H9 (cell line): ENCODE measurements at regions not wholly inside any gene's neighbourhood (a gene's known extent, or its start where the extent isn't known, plus 50 kb on each side); places are given as distances from the start of the nearest gene placed in this dataset.

Source experiments
- DNase-seq: peaks from one replicate; pipeline ENCODE4 v3.0.0-alpha.2; 2017
- H2AFZ ChIP-seq: one replicate; pipeline ENCODE4 v1.6.1; 2013; ENCODE audit warnings: mild to moderate bottlenecking, low read length, control low read depth, moderate library complexity
- H2AK5ac ChIP-seq: 2 replicates; pipeline ENCODE4 v1.6.1; 2013; ENCODE audit warnings: low read length, control low read depth, mixed read lengths; ENCODE audit not compliant: insufficient read length
- H2BK120ac ChIP-seq: one replicate; pipeline ENCODE4 v1.6.1; 2013; ENCODE audit warnings: low read depth, mild to moderate bottlenecking, low read length, control low read depth, inconsistent platforms; ENCODE audit not compliant: poor library complexity, severe bottlenecking
- H2BK12ac ChIP-seq: 2 replicates; pipeline ENCODE4 v1.6.1; 2013; ENCODE audit warnings: low read length, control low read depth, mixed read lengths, low read depth; ENCODE audit not compliant: insufficient read length
- H2BK15ac ChIP-seq: 2 replicates; pipeline ENCODE4 v1.6.1; 2013; ENCODE audit warnings: low read depth, low read length, control low read depth
- H2BK20ac ChIP-seq: one replicate; pipeline ENCODE4 v1.6.1; 2013; ENCODE audit warnings: low read depth, mild to moderate bottlenecking, low read length, control low read depth, inconsistent platforms; ENCODE audit not compliant: poor library complexity, severe bottlenecking
- H2BK5ac ChIP-seq: 2 replicates; pipeline ENCODE4 v1.6.1; 2013; ENCODE audit warnings: low read length, control low read depth, mixed read lengths; ENCODE audit not compliant: insufficient read length
- H3K14ac ChIP-seq: 2 replicates; pipeline ENCODE4 v1.6.1; 2013; ENCODE audit warnings: low read length, control low read depth; ENCODE audit not compliant: insufficient read depth
- H3K18ac ChIP-seq: 2 replicates; pipeline ENCODE4 v1.6.1; 2013; ENCODE audit warnings: low read depth, mild to moderate bottlenecking, mixed read lengths, low read length, control low read depth; ENCODE audit not compliant: insufficient read length
- H3K23ac ChIP-seq: 2 replicates; pipeline ENCODE4 v1.6.1; 2013; ENCODE audit warnings: low read length, control low read depth, mixed read lengths, low read depth; ENCODE audit not compliant: insufficient read length
- H3K23me2 ChIP-seq: 2 replicates; pipeline ENCODE4 v1.6.1; 2013; ENCODE audit warnings: low read depth, mild to moderate bottlenecking, mixed read lengths, low read length, control low read depth; ENCODE audit not compliant: insufficient read length, poor library complexity, severe bottlenecking
- H3K27ac ChIP-seq: 2 replicates; pipeline ENCODE4 v1.5.1; 2013; ENCODE audit warnings: low read length, control low read depth, mixed read lengths, low read depth; ENCODE audit not compliant: insufficient read length
- H3K27me3 ChIP-seq: 2 replicates; pipeline ENCODE4 v1.6.1; 2013; ENCODE audit warnings: low read length, control low read depth, inconsistent platforms; ENCODE audit not compliant: insufficient read depth
- H3K4ac ChIP-seq: 2 replicates; pipeline ENCODE4 v1.6.1; 2013; ENCODE audit warnings: low read depth, mild to moderate bottlenecking, control low read depth, inconsistent platforms, low read length, moderate library complexity
- H3K4me1 ChIP-seq: 2 replicates; pipeline ENCODE4 v1.6.1; 2013; ENCODE audit warnings: low read length, control low read depth, inconsistent platforms; ENCODE audit not compliant: insufficient read depth
- H3K4me2 ChIP-seq: 2 replicates; pipeline ENCODE4 v1.6.1; 2013; ENCODE audit warnings: low read length, control low read depth, mixed read lengths; ENCODE audit not compliant: insufficient read length, insufficient read depth
- H3K56ac ChIP-seq: 2 replicates; pipeline ENCODE4 v1.6.1; 2013; ENCODE audit warnings: low read depth, mild to moderate bottlenecking, mixed read lengths, low read length, control low read depth; ENCODE audit not compliant: insufficient read length
- H3K79me1 ChIP-seq: 2 replicates; pipeline ENCODE4 v1.6.1; 2013; ENCODE audit warnings: low read depth, mild to moderate bottlenecking, moderate library complexity, low read length, control low read depth, inconsistent platforms; ENCODE audit not compliant: insufficient read depth, poor library complexity, severe bottlenecking
- H3K79me2 ChIP-seq: 2 replicates; pipeline ENCODE4 v1.6.1; 2013; ENCODE audit warnings: low read length, control low read depth, inconsistent platforms; ENCODE audit not compliant: insufficient read depth
- H3K9ac ChIP-seq: 2 replicates; pipeline ENCODE4 v1.6.1; 2013; ENCODE audit warnings: low read length, control low read depth, mixed read lengths; ENCODE audit not compliant: insufficient read length; ENCODE audit errors: extremely low read depth
- H3K9me3 ChIP-seq: one replicate; pipeline ENCODE4 v1.6.1; 2013; ENCODE audit warnings: low read depth, low read length, inconsistent platforms; ENCODE audit not compliant: control insufficient read depth
- H3T11ph ChIP-seq: one replicate; pipeline ENCODE4 v1.6.1; 2013; ENCODE audit warnings: mild to moderate bottlenecking, low read length, control low read depth, inconsistent platforms
- H4K20me1 ChIP-seq: one replicate; pipeline ENCODE4 v1.6.1; 2013; ENCODE audit not compliant: control insufficient read depth, insufficient read length, insufficient read depth
- H4K5ac ChIP-seq: 2 replicates; pipeline ENCODE4 v1.6.1; 2013; ENCODE audit warnings: low read depth, mild to moderate bottlenecking, mixed read lengths, low read length, control low read depth; ENCODE audit not compliant: insufficient read length
- H4K8ac ChIP-seq: replicated peaks from 2 replicates; pipeline ENCODE4 v1.6.1; 2013; ENCODE audit warnings: low read length, control low read depth, mixed read lengths, low read depth; ENCODE audit not compliant: insufficient read length
- H4K91ac ChIP-seq: 2 replicates; pipeline ENCODE4 v1.6.1; 2013; ENCODE audit warnings: low read depth, mild to moderate bottlenecking, moderate library complexity, mixed read lengths, low read length, control low read depth; ENCODE audit not compliant: insufficient read length
- H3K27ac Mint-ChIP-seq, 3 experiments: 2 replicates in 2 of 3; 3 replicates in 1 of 3; pipeline ENCODE4 v1.8.0; 2020 to 2021; ENCODE audit warnings: mixed read lengths in 3 of 3, mild to moderate bottlenecking in 1 of 3, moderate library complexity in 1 of 3
- H3K27me3 Mint-ChIP-seq: 2 replicates; pipeline ENCODE4 v1.8.0; 2021; ENCODE audit warnings: low read depth, mild to moderate bottlenecking, moderate library complexity, mixed read lengths
- H3K36me3 Mint-ChIP-seq, 3 experiments: 2 replicates in 2 of 3; 3 replicates in 1 of 3; pipeline ENCODE4 v1.8.0; 2020 to 2021; ENCODE audit warnings: low read depth in 3 of 3, mixed read lengths in 3 of 3; ENCODE audit not compliant: insufficient read depth in 1 of 3
- H3K4me1 Mint-ChIP-seq, 2 experiments: 2 replicates each; pipeline ENCODE4 v1.8.0; 2020; ENCODE audit warnings: mixed read lengths in 2 of 2
- H3K4me3 Mint-ChIP-seq, 2 experiments: 2 replicates in 1 of 2; 3 replicates in 1 of 2; pipeline ENCODE4 v1.8.0; 2020 to 2021; ENCODE audit warnings: mild to moderate bottlenecking in 2 of 2, mixed read lengths in 2 of 2, moderate library complexity in 1 of 2
- H3K9me3 Mint-ChIP-seq, 2 experiments: 2 replicates in 1 of 2; 3 replicates in 1 of 2; pipeline ENCODE4 v1.8.0; 2020; ENCODE audit warnings: mild to moderate bottlenecking in 2 of 2, mixed read lengths in 2 of 2, moderate library complexity in 1 of 2
- WGBS: extraction: QIAGEN DNeasy Blood & Tissue Kit; methylation state at CpG from one replicate; pipeline ENCODE4 v1.1.7; 2013; ENCODE audit warnings: missing lambda C conversion rate, low lambda C conversion rate, mixed read lengths; ENCODE audit not compliant: insufficient read length; ENCODE audit errors: extremely low coverage; 5-methylcytosine and 5-hydroxymethylcytosine counted together
- TF ChIP-seq, protein P1 (sequence below): fragments of 200-600 bp; sonication (generic); conservative IDR thresholded peaks from 3 replicates; pipeline ENCODE4 v1.8.0; 2021; ENCODE audit warnings: antibody characterized with exemption, mild to moderate bottlenecking

DNA sequence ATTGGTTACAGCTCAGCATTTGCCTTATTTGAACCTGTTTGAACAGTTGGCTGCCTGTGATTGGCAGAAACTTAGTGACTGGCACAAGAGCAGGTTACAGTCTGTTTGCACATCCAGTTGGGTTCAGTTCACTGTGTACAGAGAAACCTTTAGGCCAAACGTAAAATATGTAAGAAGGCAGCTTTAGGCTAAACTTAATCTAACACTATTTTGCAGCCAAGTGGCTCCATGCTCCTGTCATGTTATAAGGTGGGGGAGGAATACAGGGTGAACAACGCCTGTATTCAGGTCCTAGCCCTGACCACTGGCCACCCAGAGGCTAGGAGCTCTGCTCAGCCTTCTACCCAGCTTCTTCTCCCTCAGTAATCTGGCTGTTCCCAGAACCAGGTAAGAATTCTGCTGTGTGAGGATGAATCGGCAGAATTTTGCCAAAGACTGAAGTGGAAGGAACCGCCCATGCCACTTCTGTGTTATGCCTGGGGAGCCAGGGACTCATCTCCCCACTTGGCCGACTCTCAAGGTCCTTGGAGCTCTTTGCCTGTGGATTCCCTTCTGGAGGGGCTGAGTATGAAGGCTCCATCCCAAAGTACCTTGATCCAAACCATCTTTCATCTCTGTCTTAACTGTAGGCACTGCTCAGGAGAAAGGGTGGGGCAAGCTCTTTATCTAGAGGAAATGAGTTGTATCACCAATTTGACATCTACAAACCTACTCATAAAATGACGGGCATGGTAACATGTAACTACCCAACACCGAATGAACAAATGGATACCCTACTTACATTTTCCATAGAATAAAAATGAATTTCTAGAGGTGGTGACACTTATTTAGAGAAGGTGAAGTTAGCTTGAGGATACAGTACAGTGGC is 164.4 kb upstream of the NAMPT start:
- no peak for DNase-seq
- Mint-ChIP-seq H3K4me1 (no peaks in the 10 kb centered on the region), H3K27ac (no peak overlapping the region), H3K9me3 (peaks cover 25 to 35% of the 10 kb centered on the region in 2 experiments), H3K27me3 (no peaks in the 10 kb centered on the region; the same call in 1 of the 2 replicates), H3K36me3 (peaks cover 10 to 16% (median 13%) of the 10 kb centered on the region in 3 experiments), H3K4me3 (no peak overlapping the region)
- Histone ChIP-seq H2BK20ac (no peak overlapping the region), H3K27ac (no peak overlapping the region), H2AK5ac (no peak overlapping the region), H4K91ac (no peak overlapping the region), H4K20me1 (no peaks in the 10 kb centered on the region), H3K27me3 (no peaks in the 10 kb centered on the region), H2BK120ac (no peak overlapping the region), H3K9me3 (peaks cover 12% of the 10 kb centered on the region), H4K8ac (no peak overlapping the region), H3K79me2 (no peaks in the 10 kb centered on the region), H2BK15ac (no peak overlapping the region), H4K5ac (no peak overlapping the region), H3K4me2 (no peak overlapping the region), H3K4me1 (no peaks in the 10 kb centered on the region), H3K4ac (no peak overlapping the region), H3K9ac (no peak overlapping the region), H3K14ac (no peak overlapping the region), H3K23ac (no peak overlapping the region), H2AFZ (no peak overlapping the region), H3K18ac (no peak overlapping the region), H2BK12ac (no peak overlapping the region), H3K56ac (no peak overlapping the region), H3K23me2 (no peaks in the 10 kb centered on the region), H3T11ph (no peak overlapping the region), H2BK5ac (no peak overlapping the region), H3K79me1 (no peaks in the 10 kb centered on the region)
- TF ChIP-seq, protein P1, sequence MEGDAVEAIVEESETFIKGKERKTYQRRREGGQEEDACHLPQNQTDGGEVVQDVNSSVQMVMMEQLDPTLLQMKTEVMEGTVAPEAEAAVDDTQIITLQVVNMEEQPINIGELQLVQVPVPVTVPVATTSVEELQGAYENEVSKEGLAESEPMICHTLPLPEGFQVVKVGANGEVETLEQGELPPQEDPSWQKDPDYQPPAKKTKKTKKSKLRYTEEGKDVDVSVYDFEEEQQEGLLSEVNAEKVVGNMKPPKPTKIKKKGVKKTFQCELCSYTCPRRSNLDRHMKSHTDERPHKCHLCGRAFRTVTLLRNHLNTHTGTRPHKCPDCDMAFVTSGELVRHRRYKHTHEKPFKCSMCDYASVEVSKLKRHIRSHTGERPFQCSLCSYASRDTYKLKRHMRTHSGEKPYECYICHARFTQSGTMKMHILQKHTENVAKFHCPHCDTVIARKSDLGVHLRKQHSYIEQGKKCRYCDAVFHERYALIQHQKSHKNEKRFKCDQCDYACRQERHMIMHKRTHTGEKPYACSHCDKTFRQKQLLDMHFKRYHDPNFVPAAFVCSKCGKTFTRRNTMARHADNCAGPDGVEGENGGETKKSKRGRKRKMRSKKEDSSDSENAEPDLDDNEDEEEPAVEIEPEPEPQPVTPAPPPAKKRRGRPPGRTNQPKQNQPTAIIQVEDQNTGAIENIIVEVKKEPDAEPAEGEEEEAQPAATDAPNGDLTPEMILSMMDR = no peak
- WGBS = no CpG with 5 or more reads among the region's 7 CpGs
